Heart left ventricle (tissue), 16 donors: ENCODE measurements at regions not wholly inside any gene's neighbourhood (a gene's known extent, or its start where the extent isn't known, plus 50 kb on each side); places are given as distances from the start of the nearest gene placed in this dataset.

Experiments
- ATAC-seq, 4 donors: fragments of 200-7000 bp; cut with Tn5 transposase; one replicate each; pipeline ENCODE4 v1.9.1; 2020 to 2022; ENCODE audit warnings: moderate library complexity in 4 of 4, mild to moderate bottlenecking in 3 of 4, moderate number of reproducible peaks in 1 of 4
- DNase-seq, 5 donors: peaks; one replicate each; pipeline ENCODE4 v3.0.0-alpha.2; 2020
- H3K27ac ChIP-seq, 12 donors: fragments of 200-600 bp; sonication (generic) in 4 of 12; one replicate each; pipeline versions ENCODE4 v1.5.0 to v1.8.0; 2016 to 2022; ENCODE audit warnings: mild to moderate bottlenecking in 2 of 12
- H3K27me3 ChIP-seq, 9 donors: fragments of 200-600 bp; sonication (generic) in 2 of 9; one replicate each; pipeline versions ENCODE4 v1.5.1 to v1.8.0; 2016 to 2022; ENCODE audit warnings: mild to moderate bottlenecking in 3 of 9
- H3K36me3 ChIP-seq, 9 donors: fragments of 200-600 bp; sonication (generic) in 2 of 9; one replicate each; pipeline versions ENCODE4 v1.5.0 to v1.8.0; 2018 to 2022; ENCODE audit warnings: mild to moderate bottlenecking in 2 of 9
- H3K4me1 ChIP-seq, 12 donors: fragments of 200-600 bp; sonication (generic) in 4 of 12; one replicate each; pipeline versions ENCODE4 v1.5.0 to v1.8.0; 2016 to 2022; ENCODE audit warnings: mild to moderate bottlenecking in 3 of 12
- H3K4me3 ChIP-seq, 12 donors: fragments of 200-600 bp; sonication (generic) in 4 of 12; one replicate each; pipeline versions ENCODE4 v1.5.0 to v1.8.0; 2017 to 2022; ENCODE audit warnings: mild to moderate bottlenecking in 9 of 12, moderate library complexity in 4 of 12
- H3K9me3 ChIP-seq, 12 donors: fragments of 200-600 bp; sonication (generic) in 4 of 12; one replicate each; pipeline versions ENCODE4 v1.5.0 to v1.8.0; 2016 to 2022; ENCODE audit warnings: mild to moderate bottlenecking in 1 of 12
- CTCF ChIP-seq, 12 donors: fragments of 200-600 bp; sonication (generic) in 4 of 12; IDR thresholded peaks; one replicate each; pipeline versions ENCODE4 v1.5.0 to v1.8.0; 2018 to 2022; ENCODE audit warnings: antibody characterized with exemption in 12 of 12, mild to moderate bottlenecking in 5 of 12
- POLR2A ChIP-seq, 2 donors: fragments of 450-650 bp; IDR thresholded peaks; one replicate each; pipeline ENCODE4 v1.6.1; 2017; ENCODE audit warnings: antibody characterized with exemption in 2 of 2, mild to moderate bottlenecking in 2 of 2, moderate library complexity in 2 of 2
- WGBS, 4 donors: extraction: QIAGEN DNeasy Blood & Tissue Kit in 2 of 4; methylation state at CpG; one replicate each; pipeline versions ENCODE4 v1.1.5 to v1.1.7; 2013 to 2018; 5-methylcytosine and 5-hydroxymethylcytosine counted together
- intact Hi-C, 10 donors: fragments of 100-400 bp; cut with DNase I; formaldehyde crosslinking; loops; one replicate each; pipeline versions ENCODE4 v1.11.1 to v1.14.2; 2022
- donor health status: ischemic (EF 13 %, LVEDD 7.1; RV severe dilation, severe dysfunction).
- donor health status: healthy with polysubstance abuse.
- donor health status: DM: no; HTN: yes; CAD: no.
- donor health status: DM: no; HTN: no; CAD: no.
- donor health status: ischemic (EF 25% LVEDD 6.9; RV normal size, moderate dysfunction).
- donor health status: ischemic (EF 25% LVEDD 5.7; RV mildly dilated, moderate dysfunction).
- donor health status: healthy.
- donor health status: DM: yes; HTN: yes; CAD: no.
- donor health status: ischemic (EF 35%, LVEDD 5.7; RV mildly dilated, moderate dysfunction).
- donor health status: nonischemic (EF 11% LVEDD 7.7; RV severe dilation, severe dysfunction).
- donor health status: DM: yes; HTN: yes; CAD: no.
- donor health status: PGD.
- donor health status: ischemic (EF 29% LVEDD 5.4; RV normal size, mild dysfunction).
- donor health status: nonischemic (EF 23%, LVEDD 6.1; RV moderate dilation, normal function).

- WGBS, 4 donors, result 18 to 19% (median 19%) methylated on average over 9 of the region's 9 CpGs
- H3K27me3 ChIP-seq, result peaks cover 0 to 33% (median 0%) of the 10 kb centered on the region in 9 donors
- TF ChIP-seq POLR2A (IDR thresholded peaks at IDR 0.05) (no peak), CTCF (IDR thresholded peaks at IDR 0.05) (peak; percentile 78 to 94 (median 87))
- no peaks in the 10 kb centered on the region for H3K4me1 ChIP-seq
- peak in 3 of 4 donors; percentile 60 to 85 (median 68) for ATAC-seq
- no peaks in the 10 kb centered on the region for H3K9me3 ChIP-seq
- intact Hi-C loops, result loop anchor here in 6 of 10 donors (1.0 to 10.0 kb wide), 5 partner anchors 78 to 303 kb away; partner anchors contain the start of gene GRIN2B (in 1 of the 6)
- no peak overlapping the region for H3K27ac ChIP-seq
- DNase-seq, result peak; percentile 58 to 75 (median 69)
- H3K4me3 ChIP-seq, result no peak overlapping the region
- no peaks in the 10 kb centered on the region for H3K36me3 ChIP-seq
Observed at GRCh38 chr12:13864081-13864673, 117.2 kb downstream of the GRIN2B start.

GRCh38 chr12:13857750-13858149 lies 123.7 kb downstream of the GRIN2B start:
- no peaks in the 10 kb centered on the region for H3K9me3 ChIP-seq
- no peak overlapping the region for H3K27ac ChIP-seq
- H3K36me3 ChIP-seq, result no peaks in the 10 kb centered on the region
- ATAC-seq (no peak), DNase-seq (no peak)
- intact Hi-C loops, result no loop called here
- no peak overlapping the region for H3K4me3 ChIP-seq
- peaks cover 0 to 10% (median 0%) of the 10 kb centered on the region in 9 donors for H3K27me3 ChIP-seq
- TF ChIP-seq POLR2A (IDR thresholded peaks at IDR 0.05) (no peak), CTCF (IDR thresholded peaks at IDR 0.05) (no peak)
- WGBS, 4 donors, result 75 to 82% (median 79%) methylated on average over 5 of the region's 5 CpGs
- H3K4me1 ChIP-seq, result peaks cover 0 to 4% (median 0%) of the 10 kb centered on the region in 12 donors

DNA sequence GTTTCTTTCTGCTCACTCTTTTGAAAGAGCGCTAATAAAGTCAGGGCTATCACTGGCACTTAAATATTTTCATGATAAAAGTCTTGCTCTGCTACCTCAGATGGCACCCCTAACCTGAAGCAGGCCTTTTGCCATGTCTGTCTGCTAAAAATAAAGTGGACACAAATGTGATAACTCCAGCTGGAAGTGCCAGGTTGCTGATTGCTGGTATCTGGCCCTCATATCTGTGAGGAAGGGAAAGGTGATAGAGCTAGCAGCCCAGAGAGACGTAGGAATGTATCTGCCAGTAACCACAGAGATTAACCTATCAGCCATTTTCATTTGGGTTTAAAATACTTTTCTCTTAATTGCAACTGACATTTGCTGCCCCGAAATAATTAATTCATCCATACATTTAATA lies 127.9 kb downstream of the GRIN2B start:
- H3K27ac ChIP-seq, result no peak overlapping the region
- peaks cover 0 to 4% (median 0%) of the 10 kb centered on the region in 12 donors for H3K4me1 ChIP-seq
- no peak overlapping the region for H3K4me3 ChIP-seq
- no peaks in the 10 kb centered on the region for H3K9me3 ChIP-seq
- 36 to 45% (median 40%) methylated on average over 3 of the region's 3 CpGs for WGBS, 4 donors
- intact Hi-C loops, result no loop called here
- TF ChIP-seq CTCF (IDR thresholded peaks at IDR 0.05), result no peak
- TF ChIP-seq POLR2A (IDR thresholded peaks at IDR 0.05), result no peak
- H3K27me3 ChIP-seq, result no peaks in the 10 kb centered on the region
- H3K36me3 ChIP-seq, result no peaks in the 10 kb centered on the region
- ATAC-seq, result no peak
- DNase-seq, result no peak

GRCh38 chr12:13851828-13852227 lies 129.6 kb downstream of the GRIN2B start:
- Histone ChIP-seq H3K27me3 (peaks cover 0 to 9% (median 0%) of the 10 kb centered on the region in 9 donors), H3K4me3 (no peak overlapping the region), H3K9me3 (no peaks in the 10 kb centered on the region), H3K27ac (no peak overlapping the region), H3K4me1 (peaks cover 0 to 4% (median 0%) of the 10 kb centered on the region in 12 donors), H3K36me3 (no peaks in the 10 kb centered on the region)
- 27 to 36% (median 34%) methylated on average over 3 of the region's 3 CpGs for WGBS, 4 donors
- intact Hi-C loops, result no loop called here
- ATAC-seq (no peak), DNase-seq (no peak)
- TF ChIP-seq POLR2A (IDR thresholded peaks at IDR 0.05) (no peak), CTCF (IDR thresholded peaks at IDR 0.05) (no peak)
